22Rv1 (cell line): ENCODE measurements at regions not wholly inside any gene's neighbourhood (a gene's known extent, or its start where the extent isn't known, plus 50 kb on each side); places are given as distances from the start of the nearest gene placed in this dataset.

Experiments used
- ZFX ChIP-seq: fragments of 450-650 bp; IDR thresholded peaks from 2 replicates; pipeline ENCODE4 v1.6.1; 2017; ENCODE audit warnings: antibody characterized with exemption, borderline replicate concordance
- TF ChIP-seq, protein P1 (sequence below): fragments of 450-650 bp; IDR thresholded peaks from 2 replicates; pipeline ENCODE4 v1.5.1; 2017; ENCODE audit warnings: mild to moderate bottlenecking

DNA sequence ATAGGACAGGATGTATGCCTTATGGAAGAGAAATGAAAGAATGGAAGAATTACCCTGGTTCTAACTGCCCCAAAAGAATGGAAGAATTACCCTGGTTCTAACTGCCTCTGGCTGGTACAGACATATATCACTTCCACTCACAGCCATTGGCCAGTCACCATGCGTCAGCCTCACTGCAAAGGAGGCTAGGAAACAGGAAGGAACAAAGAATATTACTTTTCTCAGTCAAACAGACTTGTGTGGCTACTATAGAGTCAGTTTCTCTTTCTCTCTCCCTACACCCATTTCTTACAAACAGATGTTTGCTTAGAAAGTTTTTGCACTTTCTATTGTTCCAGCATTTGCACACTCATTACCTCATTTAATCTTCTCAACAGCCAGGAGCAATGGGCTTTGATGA, 1111.1 kb upstream of the KLHL29 start:
- TF ChIP-seq, protein P1, sequence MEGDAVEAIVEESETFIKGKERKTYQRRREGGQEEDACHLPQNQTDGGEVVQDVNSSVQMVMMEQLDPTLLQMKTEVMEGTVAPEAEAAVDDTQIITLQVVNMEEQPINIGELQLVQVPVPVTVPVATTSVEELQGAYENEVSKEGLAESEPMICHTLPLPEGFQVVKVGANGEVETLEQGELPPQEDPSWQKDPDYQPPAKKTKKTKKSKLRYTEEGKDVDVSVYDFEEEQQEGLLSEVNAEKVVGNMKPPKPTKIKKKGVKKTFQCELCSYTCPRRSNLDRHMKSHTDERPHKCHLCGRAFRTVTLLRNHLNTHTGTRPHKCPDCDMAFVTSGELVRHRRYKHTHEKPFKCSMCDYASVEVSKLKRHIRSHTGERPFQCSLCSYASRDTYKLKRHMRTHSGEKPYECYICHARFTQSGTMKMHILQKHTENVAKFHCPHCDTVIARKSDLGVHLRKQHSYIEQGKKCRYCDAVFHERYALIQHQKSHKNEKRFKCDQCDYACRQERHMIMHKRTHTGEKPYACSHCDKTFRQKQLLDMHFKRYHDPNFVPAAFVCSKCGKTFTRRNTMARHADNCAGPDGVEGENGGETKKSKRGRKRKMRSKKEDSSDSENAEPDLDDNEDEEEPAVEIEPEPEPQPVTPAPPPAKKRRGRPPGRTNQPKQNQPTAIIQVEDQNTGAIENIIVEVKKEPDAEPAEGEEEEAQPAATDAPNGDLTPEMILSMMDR = no peak
- TF ChIP-seq ZFX = no peak
